ENCODE measurements at regions not wholly inside any gene's neighbourhood (a gene's known extent, or its start where the extent isn't known, plus 50 kb on each side); places are given as distances from the start of the nearest gene placed in this dataset.

DNA sequence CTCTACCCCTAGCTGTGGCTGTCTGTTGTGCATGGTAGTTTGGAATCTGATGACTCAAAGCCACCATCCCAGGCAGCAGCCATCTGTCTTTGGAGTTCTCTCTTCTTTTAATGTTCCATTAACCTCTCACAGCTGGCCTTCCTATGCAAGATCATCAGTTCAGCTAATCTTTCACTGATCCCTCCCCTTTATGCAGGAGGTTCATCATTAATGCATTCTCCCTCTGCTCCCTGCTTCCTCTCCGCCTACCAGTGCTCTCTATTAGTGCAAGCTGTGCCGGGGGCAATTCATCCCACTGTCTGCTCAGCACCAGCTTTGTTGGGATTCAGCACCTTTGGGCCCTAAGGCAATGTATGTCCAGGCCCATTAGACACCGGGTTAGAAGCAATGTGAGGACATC lies 413.0 kb upstream of the LRRC4C start:
- Histone ChIP-seq H3K4me3 (no peak overlapping the region), H3K36me3 (no peaks in the 10 kb centered on the region), H3K27ac (no peak overlapping the region), H3K9me3 (no peaks in the 10 kb centered on the region), H3K27me3 (no peaks in the 10 kb centered on the region), H3K4me1 (no peaks in the 10 kb centered on the region)
- WGBS, 5 donors = 51 to 89% (median 80%) methylated on average over 3 of the region's 3 CpGs
- intact Hi-C loops (cut with DNase I; ENCODE audit: low total_unique reads) = no loop called here
- TF ChIP-seq POLR2A (IDR thresholded peaks at IDR 0.05) = no peak
- TF ChIP-seq, protein P1, sequence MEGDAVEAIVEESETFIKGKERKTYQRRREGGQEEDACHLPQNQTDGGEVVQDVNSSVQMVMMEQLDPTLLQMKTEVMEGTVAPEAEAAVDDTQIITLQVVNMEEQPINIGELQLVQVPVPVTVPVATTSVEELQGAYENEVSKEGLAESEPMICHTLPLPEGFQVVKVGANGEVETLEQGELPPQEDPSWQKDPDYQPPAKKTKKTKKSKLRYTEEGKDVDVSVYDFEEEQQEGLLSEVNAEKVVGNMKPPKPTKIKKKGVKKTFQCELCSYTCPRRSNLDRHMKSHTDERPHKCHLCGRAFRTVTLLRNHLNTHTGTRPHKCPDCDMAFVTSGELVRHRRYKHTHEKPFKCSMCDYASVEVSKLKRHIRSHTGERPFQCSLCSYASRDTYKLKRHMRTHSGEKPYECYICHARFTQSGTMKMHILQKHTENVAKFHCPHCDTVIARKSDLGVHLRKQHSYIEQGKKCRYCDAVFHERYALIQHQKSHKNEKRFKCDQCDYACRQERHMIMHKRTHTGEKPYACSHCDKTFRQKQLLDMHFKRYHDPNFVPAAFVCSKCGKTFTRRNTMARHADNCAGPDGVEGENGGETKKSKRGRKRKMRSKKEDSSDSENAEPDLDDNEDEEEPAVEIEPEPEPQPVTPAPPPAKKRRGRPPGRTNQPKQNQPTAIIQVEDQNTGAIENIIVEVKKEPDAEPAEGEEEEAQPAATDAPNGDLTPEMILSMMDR (IDR thresholded peaks at IDR 0.05) = no peak
- no peak for TF ChIP-seq POLR2AphosphoS5 (IDR thresholded peaks at IDR 0.05)
- no peak for TF ChIP-seq EP300 (IDR thresholded peaks at IDR 0.05)
- DNase-seq = no peak

DNA sequence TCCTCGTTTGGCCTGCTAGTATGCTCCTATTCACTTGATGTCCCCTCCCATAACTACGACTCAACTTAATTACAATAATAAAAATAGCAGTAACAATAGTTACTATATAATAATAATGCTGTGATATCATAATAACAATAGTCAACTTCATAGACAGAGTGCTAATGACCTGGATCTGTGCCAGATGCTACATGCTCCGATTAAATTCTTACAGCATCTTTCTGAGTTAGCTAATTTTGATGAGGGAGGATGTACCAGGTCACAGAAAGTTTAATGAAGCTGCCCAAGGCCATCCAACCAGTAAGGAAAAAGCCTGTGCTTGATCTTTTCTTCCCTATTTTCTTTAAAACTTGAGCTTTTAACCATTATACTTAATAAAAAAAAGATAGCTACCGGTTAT lies 413.4 kb upstream of the LRRC4C start:
- intact Hi-C loops (cut with DNase I; ENCODE audit: low total_unique reads) = no loop called here
- no peak for TF ChIP-seq POLR2AphosphoS5 (IDR thresholded peaks at IDR 0.05)
- TF ChIP-seq POLR2A (IDR thresholded peaks at IDR 0.05) = no peak
- TF ChIP-seq, protein P1 (IDR thresholded peaks at IDR 0.05) = no peak
- no peak for TF ChIP-seq EP300 (IDR thresholded peaks at IDR 0.05)
- 81 to 91% (median 89%) methylated on average over 4 of the region's 4 CpGs for WGBS, 5 donors
- H3K4me3 ChIP-seq = no peak overlapping the region
- no peak overlapping the region for H3K27ac ChIP-seq
- no peaks in the 10 kb centered on the region for H3K4me1 ChIP-seq
- H3K9me3 ChIP-seq = no peaks in the 10 kb centered on the region
- no peak for DNase-seq
- no peaks in the 10 kb centered on the region for H3K27me3 ChIP-seq
- H3K36me3 ChIP-seq = no peaks in the 10 kb centered on the region

DNA sequence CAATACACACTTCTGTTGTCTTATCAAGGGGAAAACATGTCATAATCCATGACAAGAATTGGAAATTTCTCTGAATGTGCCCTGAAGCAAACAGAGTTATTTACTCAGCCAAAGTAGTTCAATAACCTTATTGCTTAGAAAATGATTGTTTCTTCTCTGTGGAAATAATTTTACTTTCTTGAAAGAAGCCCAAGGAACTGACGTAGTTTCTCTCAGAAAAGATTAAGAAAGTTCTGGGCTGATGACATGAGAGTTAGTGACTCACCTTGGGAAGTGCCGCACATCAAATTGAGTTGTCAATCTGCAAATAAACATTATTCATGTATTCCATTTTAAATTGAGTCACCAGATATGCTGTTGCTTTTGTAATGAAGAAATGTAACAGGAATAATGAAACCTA lies 418.6 kb upstream of the LRRC4C start:
- TF ChIP-seq POLR2AphosphoS5 (IDR thresholded peaks at IDR 0.05) = no peak
- no peak for TF ChIP-seq POLR2A (IDR thresholded peaks at IDR 0.05)
- TF ChIP-seq, protein P1 (IDR thresholded peaks at IDR 0.05) = no peak
- no peak for TF ChIP-seq EP300 (IDR thresholded peaks at IDR 0.05)
- no peak for DNase-seq

DNA sequence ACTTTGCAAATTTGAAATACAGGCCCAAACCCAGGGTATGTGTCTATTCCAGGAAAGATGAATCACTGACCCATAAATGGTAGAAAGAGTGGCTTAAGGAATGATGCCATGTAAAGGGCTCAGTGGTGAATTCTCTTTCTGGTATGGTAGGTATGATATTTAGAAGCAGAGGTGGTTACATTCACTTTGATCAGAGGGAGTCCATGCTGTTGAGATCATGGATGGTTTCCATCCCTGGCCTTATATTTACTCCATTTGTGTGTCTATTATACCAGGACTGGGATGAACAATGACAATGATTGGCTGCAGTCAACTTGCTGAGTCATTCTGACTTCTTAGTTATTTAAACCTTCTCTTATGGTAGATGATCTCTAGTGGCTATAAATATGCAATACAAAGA lies 419.8 kb upstream of the LRRC4C start:
- Histone ChIP-seq H3K4me3 (no peak overlapping the region), H3K27ac (no peak overlapping the region), H3K9me3 (no peaks in the 10 kb centered on the region), H3K27me3 (no peaks in the 10 kb centered on the region), H3K36me3 (no peaks in the 10 kb centered on the region), H3K4me1 (no peaks in the 10 kb centered on the region)
- intact Hi-C loops (cut with DNase I; ENCODE audit: low total_unique reads) = no loop called here
- DNase-seq = no peak
- TF ChIP-seq POLR2AphosphoS5 (IDR thresholded peaks at IDR 0.05) (no peak), POLR2A (IDR thresholded peaks at IDR 0.05) (no peak), EP300 (IDR thresholded peaks at IDR 0.05) (no peak)
- TF ChIP-seq, protein P1 (IDR thresholded peaks at IDR 0.05) = no peak

More for the DNA sequence above, 418.6 kb upstream of the LRRC4C start:
- Histone ChIP-seq H3K27ac (no peak overlapping the region), H3K4me3 (no peak overlapping the region), H3K9me3 (no peaks in the 10 kb centered on the region), H3K4me1 (no peaks in the 10 kb centered on the region), H3K36me3 (no peaks in the 10 kb centered on the region), H3K27me3 (no peaks in the 10 kb centered on the region)
- intact Hi-C loops (cut with DNase I; ENCODE audit: low total_unique reads) = no loop called here
- 65 to 81% (median 79%) methylated on average over 2 of the region's 2 CpGs for WGBS, 5 donors

Data from stomach (tissue), 8 donors.